Activated T-helper 1 cell treated with anti-CD3 and anti-CD28 coated beads, Interleukin-12 subunit alpha, Interleukin-12 subunit beta, Interleukin-2, Interleukin-4 antibody, amounts not matched to agents 30 ng/mL and 10 ng/mL and 1 ng/mL, durations not matched to agents 14 hours and 24 hours and 36 hours (primary cell): ENCODE measurements at regions not wholly inside any gene's neighbourhood (a gene's known extent, or its start where the extent isn't known, plus 50 kb on each side); places are given as distances from the start of the nearest gene placed in this dataset.
"Not testable (repeated sequence)": the region's sequence is repeated elsewhere in the genome, so short reads cannot be mapped to it uniquely, and the experiment has no call there.

Source experiments
- DNase-seq: peaks from one replicate; pipeline ENCODE4 v3.0.0; 2021; ENCODE audit warnings: low spot score
- H3K27ac Mint-ChIP-seq: one replicate; pipeline ENCODE4 v1.8.0; 2021; ENCODE audit warnings: mild to moderate bottlenecking, mixed read lengths
- H3K27me3 Mint-ChIP-seq: one replicate; pipeline ENCODE4 v1.8.0; 2022; ENCODE audit warnings: mild to moderate bottlenecking, moderate library complexity, mixed read lengths; ENCODE audit not compliant: insufficient read depth
- H3K36me3 Mint-ChIP-seq: one replicate; pipeline ENCODE4 v1.8.0; 2021; ENCODE audit warnings: low read depth, mixed read lengths
- H3K4me1 Mint-ChIP-seq: one replicate; pipeline ENCODE4 v1.8.0; 2021; ENCODE audit warnings: low read depth, mixed read lengths
- H3K4me3 Mint-ChIP-seq: one replicate; pipeline ENCODE4 v1.8.0; 2021; ENCODE audit warnings: mild to moderate bottlenecking, moderate library complexity, mixed read lengths
- H3K9me3 Mint-ChIP-seq: one replicate; pipeline ENCODE4 v1.8.0; 2021; ENCODE audit warnings: mixed read lengths
- intact Hi-C: fragments of 100-400 bp; cut with micrococcal nuclease; formaldehyde crosslinking; loops from one replicate; pipeline ENCODE4 v1.15.1; 2024

- peaks cover under 1% of the 10 kb centered on the region for H3K9me3 Mint-ChIP-seq
- H3K27ac Mint-ChIP-seq, result no peak overlapping the region
Measured at GRCh38 chr13:104648291-104648690, 1582.1 kb upstream of the SLC10A2 start.

GRCh38 chr13:104645786-104646185 lies 1579.6 kb upstream of the SLC10A2 start:
- no peaks in the 10 kb centered on the region for H3K27me3 Mint-ChIP-seq
- no peaks in the 10 kb centered on the region for H3K36me3 Mint-ChIP-seq
- H3K4me3 Mint-ChIP-seq, result no peak overlapping the region
- no peak overlapping the region for H3K27ac Mint-ChIP-seq
- no peak for DNase-seq
- no peaks in the 10 kb centered on the region for H3K9me3 Mint-ChIP-seq
- intact Hi-C loops, result no loop called here
- H3K4me1 Mint-ChIP-seq, result no peaks in the 10 kb centered on the region

More at GRCh38 chr13:104648291-104648690, 1582.1 kb upstream of the SLC10A2 start:
- intact Hi-C loops, result no loop called here
- no peak for DNase-seq
- H3K4me3 Mint-ChIP-seq, result no peak overlapping the region
- H3K4me1 Mint-ChIP-seq, result no peaks in the 10 kb centered on the region
- H3K27me3 Mint-ChIP-seq, result no peaks in the 10 kb centered on the region
- no peaks in the 10 kb centered on the region for H3K36me3 Mint-ChIP-seq

GRCh38 chr13:104641309-104641708 lies 1575.1 kb upstream of the SLC10A2 start:
- no peak for DNase-seq
- Mint-ChIP-seq H3K4me3 (no peak overlapping the region), H3K27me3 (no peaks in the 10 kb centered on the region), H3K36me3 (no peaks in the 10 kb centered on the region), H3K27ac (no peak overlapping the region), H3K9me3 (no peaks in the 10 kb centered on the region), H3K4me1 (no peaks in the 10 kb centered on the region)
- intact Hi-C loops, result no loop called here

GRCh38 chr13:104635879-104636278 lies 1569.7 kb upstream of the SLC10A2 start:
- no peaks in the 10 kb centered on the region for H3K9me3 Mint-ChIP-seq
- H3K36me3 Mint-ChIP-seq, result no peaks in the 10 kb centered on the region
- no peak for DNase-seq
- no peak overlapping the region for H3K4me3 Mint-ChIP-seq
- no peak overlapping the region for H3K27ac Mint-ChIP-seq
- H3K27me3 Mint-ChIP-seq, result no peaks in the 10 kb centered on the region
- no peaks in the 10 kb centered on the region for H3K4me1 Mint-ChIP-seq
- intact Hi-C loops, result no loop called here

- Mint-ChIP-seq H3K27ac (no peak overlapping the region), H3K4me1 (no peaks in the 10 kb centered on the region), H3K4me3 (no peak overlapping the region), H3K27me3 (no peaks in the 10 kb centered on the region), H3K36me3 (no peaks in the 10 kb centered on the region), H3K9me3 (no peaks in the 10 kb centered on the region)
- DNase-seq, result no peak
- intact Hi-C loops, result no loop called here
Measured at GRCh38 chr13:104634016-104634415, 1567.8 kb upstream of the SLC10A2 start.

GRCh38 chr13:104632736-104633135 lies 1566.5 kb upstream of the SLC10A2 start:
- H3K9me3 Mint-ChIP-seq, result no peaks in the 10 kb centered on the region
- no peaks in the 10 kb centered on the region for H3K36me3 Mint-ChIP-seq
- H3K27me3 Mint-ChIP-seq, result no peaks in the 10 kb centered on the region

GRCh38 chr13:104625201-104625600 lies 1559.0 kb upstream of the SLC10A2 start:
- intact Hi-C loops, result no loop called here
- no peak for DNase-seq
- no peaks in the 10 kb centered on the region for H3K4me1 Mint-ChIP-seq
- no peak overlapping the region for H3K27ac Mint-ChIP-seq
- no peaks in the 10 kb centered on the region for H3K27me3 Mint-ChIP-seq
- no peaks in the 10 kb centered on the region for H3K36me3 Mint-ChIP-seq
- no peak overlapping the region for H3K4me3 Mint-ChIP-seq
- no peaks in the 10 kb centered on the region for H3K9me3 Mint-ChIP-seq

More at GRCh38 chr13:104632736-104633135, 1566.5 kb upstream of the SLC10A2 start:
- intact Hi-C loops, result no loop called here
- DNase-seq, result no peak
- Mint-ChIP-seq H3K27ac (no peak overlapping the region), H3K4me3 (no peak overlapping the region), H3K4me1 (no peaks in the 10 kb centered on the region)

GRCh38 chr13:104616990-104617389 lies 1550.8 kb upstream of the SLC10A2 start:
- Mint-ChIP-seq H3K4me1 (no peaks in the 10 kb centered on the region), H3K9me3 (no peaks in the 10 kb centered on the region), H3K4me3 (no peak overlapping the region), H3K36me3 (no peaks in the 10 kb centered on the region), H3K27ac (no peak overlapping the region), H3K27me3 (no peaks in the 10 kb centered on the region)
- no peak for DNase-seq
- intact Hi-C loops, result no loop called here

GRCh38 chr13:104614361-104615145 lies 1548.3 kb upstream of the SLC10A2 start:
- DNase-seq, result no peak
- Mint-ChIP-seq H3K4me3 (no peak overlapping the region), H3K36me3 (no peaks in the 10 kb centered on the region), H3K27me3 (no peaks in the 10 kb centered on the region), H3K9me3 (no peaks in the 10 kb centered on the region), H3K4me1 (no peaks in the 10 kb centered on the region), H3K27ac (no peak overlapping the region)
- intact Hi-C loops, result no loop called here

GRCh38 chr13:104608331-104608730 lies 1542.1 kb upstream of the SLC10A2 start:
- intact Hi-C loops, result no loop called here
- Mint-ChIP-seq H3K27me3 (no peaks in the 10 kb centered on the region), H3K27ac (no peak overlapping the region), H3K9me3 (no peaks in the 10 kb centered on the region), H3K36me3 (no peaks in the 10 kb centered on the region), H3K4me1 (no peaks in the 10 kb centered on the region), H3K4me3 (no peak overlapping the region)
- no peak for DNase-seq

- H3K27ac Mint-ChIP-seq, H3K27me3 Mint-ChIP-seq, H3K36me3 Mint-ChIP-seq, H3K9me3 Mint-ChIP-seq, DNase-seq, intact Hi-C loops, H3K4me3 Mint-ChIP-seq, H3K4me1 Mint-ChIP-seq: not testable (repeated sequence)
Measured at GRCh38 chr13:104605435-104605834, 1539.2 kb upstream of the SLC10A2 start.

GRCh38 chr13:104597546-104598180 lies 1531.4 kb upstream of the SLC10A2 start:
- no peak for DNase-seq
- no peak overlapping the region for H3K27ac Mint-ChIP-seq
- H3K4me3 Mint-ChIP-seq, result no peak overlapping the region
- H3K9me3 Mint-ChIP-seq, result no peaks in the 10 kb centered on the region
- intact Hi-C loops, result no loop called here
- H3K36me3 Mint-ChIP-seq, result no peaks in the 10 kb centered on the region
- no peaks in the 10 kb centered on the region for H3K27me3 Mint-ChIP-seq
- no peaks in the 10 kb centered on the region for H3K4me1 Mint-ChIP-seq

GRCh38 chr13:104595511-104595910 lies 1529.3 kb upstream of the SLC10A2 start:
- no peaks in the 10 kb centered on the region for H3K27me3 Mint-ChIP-seq
- no peaks in the 10 kb centered on the region for H3K36me3 Mint-ChIP-seq
- no peaks in the 10 kb centered on the region for H3K9me3 Mint-ChIP-seq
- no peaks in the 10 kb centered on the region for H3K4me1 Mint-ChIP-seq
- DNase-seq, result no peak
- no peak overlapping the region for H3K4me3 Mint-ChIP-seq
- H3K27ac Mint-ChIP-seq, result no peak overlapping the region
- intact Hi-C loops, result no loop called here
